ENCODE measurements at regions not wholly inside any gene's neighbourhood (a gene's known extent, or its start where the extent isn't known, plus 50 kb on each side); places are given as distances from the start of the nearest gene placed in this dataset.

- TF ChIP-seq CTCF (IDR thresholded peaks at IDR 0.05) (no peak), POLR2A (IDR thresholded peaks at IDR 0.05) (no peak)
These were observed 91.6 kb downstream of the EDN3 start for GRCh38 chr20:59391975-59392374.

Measured in tibial nerve (tissue), 3 donors.